ENCODE measurements at regions not wholly inside any gene's neighbourhood (a gene's known extent, or its start where the extent isn't known, plus 50 kb on each side); places are given as distances from the start of the nearest gene placed in this dataset.

GRCh38 chr21:41559658-41560631 lies 52.0 kb upstream of the TMPRSS2 start:
- DNase-seq: no peak

GRCh38 chr21:41558842-41559241 lies 50.9 kb upstream of the TMPRSS2 start:
- DNase-seq: no peak

- no peak for DNase-seq
Observed at GRCh38 chr21:41557884-41558283, 49.9 kb upstream of the TMPRSS2 start.

Measured in CD4-positive, alpha-beta T cell treated with Interferon gamma for 1 hour (primary cell).